Chondrocyte (in vitro differentiated cells): ENCODE measurements at regions not wholly inside any gene's neighbourhood (a gene's known extent, or its start where the extent isn't known, plus 50 kb on each side); places are given as distances from the start of the nearest gene placed in this dataset.
"Not testable (repeated sequence)": the region's sequence is repeated elsewhere in the genome, so short reads cannot be mapped to it uniquely, and the experiment has no call there.

ENCODE experiments used
- DNase-seq: peaks from one replicate; pipeline ENCODE4 v3.0.0; 2021; ENCODE audit warnings: mixed read lengths, low spot score
- H3K27ac Mint-ChIP-seq: one replicate; pipeline ENCODE4 v1.8.0; 2021; ENCODE audit warnings: mild to moderate bottlenecking, moderate library complexity, mixed read lengths; ENCODE audit not compliant: unreplicated experiment
- H3K27me3 Mint-ChIP-seq: 2 replicates; pipeline ENCODE4 v1.8.0; 2021; ENCODE audit warnings: low read depth, mixed read lengths
- H3K36me3 Mint-ChIP-seq: 2 replicates; pipeline ENCODE4 v1.8.0; 2021; ENCODE audit warnings: low read depth, mixed read lengths
- H3K4me1 Mint-ChIP-seq: 2 replicates; pipeline ENCODE4 v1.8.0; 2021; ENCODE audit warnings: low read depth, mild to moderate bottlenecking, mixed read lengths
- H3K4me3 Mint-ChIP-seq: one replicate; pipeline ENCODE4 v1.8.0; 2021; ENCODE audit warnings: mild to moderate bottlenecking, moderate library complexity, mixed read lengths; ENCODE audit not compliant: unreplicated experiment
- H3K9me3 Mint-ChIP-seq: 2 replicates; pipeline ENCODE4 v1.8.0; 2021; ENCODE audit warnings: low read depth, mixed read lengths
- CTCF ChIP-seq: fragments of 200-600 bp; sonication (generic); IDR thresholded peaks from 2 replicates; pipeline ENCODE4 v1.5.0; 2021; ENCODE audit warnings: antibody characterized with exemption, mild to moderate bottlenecking, moderate library complexity

DNA sequence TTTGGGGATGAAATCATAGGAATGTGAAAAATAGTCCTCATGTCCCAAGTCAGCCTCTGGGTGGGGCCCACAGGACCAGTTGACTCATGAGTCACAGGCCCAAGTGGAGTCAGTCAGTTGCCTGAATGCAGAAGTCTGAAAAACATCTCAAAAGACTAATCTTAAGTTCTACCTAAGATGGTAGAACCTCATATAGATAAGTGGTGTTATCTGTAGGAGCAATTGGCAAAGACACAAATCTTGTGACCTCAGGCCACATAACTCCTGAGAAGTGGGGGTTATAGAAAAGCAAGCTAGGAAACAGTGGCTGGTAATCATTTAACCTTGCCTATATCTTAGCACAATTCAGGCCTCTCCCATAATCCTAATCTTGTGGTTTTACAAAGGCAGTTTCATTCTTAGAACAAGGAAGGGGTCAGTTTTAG is 257.1 kb upstream of the SPOPL start:
- H3K27ac Mint-ChIP-seq, result no peak overlapping the region
- no peak for DNase-seq
- H3K9me3 Mint-ChIP-seq, result no peaks in the 10 kb centered on the region

GRCh38 chr2:138245310-138245709 is 256.3 kb upstream of the SPOPL start:
- H3K4me1 Mint-ChIP-seq, result peaks cover 35% of the 10 kb centered on the region

More for the DNA sequence above, 257.1 kb upstream of the SPOPL start:
- H3K4me3 Mint-ChIP-seq, result no peak overlapping the region
- H3K27me3 Mint-ChIP-seq, result peaks cover 4% of the 10 kb centered on the region
- H3K36me3 Mint-ChIP-seq, result no peaks in the 10 kb centered on the region
- peaks cover 43% of the 10 kb centered on the region for H3K4me1 Mint-ChIP-seq
- no peak for TF ChIP-seq CTCF

DNA sequence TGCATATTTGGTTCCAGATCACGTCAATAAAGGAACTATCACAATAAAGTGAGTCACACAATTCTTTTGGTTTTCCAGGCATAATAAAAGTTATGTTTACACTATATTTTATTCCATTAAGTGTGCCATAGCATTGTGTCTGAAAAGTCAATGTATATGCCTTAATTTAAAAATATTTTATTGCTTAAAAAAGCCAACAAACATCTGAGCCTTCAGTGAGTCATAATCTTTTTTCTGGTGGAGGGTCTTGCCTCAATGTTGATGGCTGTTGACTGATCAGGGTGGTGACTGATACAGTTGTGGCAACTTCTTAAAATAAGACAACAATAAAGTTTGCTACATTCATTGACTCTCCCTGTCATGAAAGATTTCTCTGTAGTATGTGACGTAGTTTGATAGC is 254.3 kb upstream of the SPOPL start:
- H3K27ac Mint-ChIP-seq, result no peak overlapping the region
- DNase-seq, result no peak
- H3K36me3 Mint-ChIP-seq, result no peaks in the 10 kb centered on the region
- H3K27me3 Mint-ChIP-seq, result peaks cover 5% of the 10 kb centered on the region
- no peak for TF ChIP-seq CTCF
- H3K9me3 Mint-ChIP-seq, result no peaks in the 10 kb centered on the region
- peaks cover 25% of the 10 kb centered on the region for H3K4me1 Mint-ChIP-seq
- H3K4me3 Mint-ChIP-seq, result no peak overlapping the region

More at GRCh38 chr2:138245310-138245709, 256.3 kb upstream of the SPOPL start:
- H3K36me3 Mint-ChIP-seq, result no peaks in the 10 kb centered on the region
- TF ChIP-seq CTCF, result no peak
- H3K9me3 Mint-ChIP-seq, result no peaks in the 10 kb centered on the region
- H3K27me3 Mint-ChIP-seq, result peaks cover 4% of the 10 kb centered on the region
- no peak for DNase-seq
- H3K27ac Mint-ChIP-seq, result no peak overlapping the region
- H3K4me3 Mint-ChIP-seq, result no peak overlapping the region

DNA sequence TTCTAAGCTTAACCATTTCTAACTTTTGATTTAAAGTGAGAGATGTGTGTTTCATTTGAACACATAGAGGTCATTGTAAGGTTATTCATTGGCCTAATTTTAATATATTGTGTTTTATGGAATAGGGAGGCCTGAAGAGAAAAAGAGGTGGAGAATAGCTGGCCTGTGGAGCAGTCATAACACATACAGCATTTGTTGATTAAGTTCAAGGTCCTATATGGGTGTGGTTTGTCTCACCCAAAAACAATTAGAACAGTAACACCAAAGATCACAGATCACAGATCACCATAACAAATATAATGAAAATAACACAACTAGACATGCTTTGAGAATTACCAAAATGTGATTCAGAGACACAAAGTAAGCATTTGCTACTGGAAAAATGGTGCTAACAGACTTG is 252.4 kb upstream of the SPOPL start:
- no peak overlapping the region for H3K27ac Mint-ChIP-seq
- DNase-seq, result no peak
- peaks cover 15% of the 10 kb centered on the region for H3K4me1 Mint-ChIP-seq
- no peaks in the 10 kb centered on the region for H3K36me3 Mint-ChIP-seq
- no peak overlapping the region for H3K4me3 Mint-ChIP-seq
- peaks cover 9% of the 10 kb centered on the region for H3K27me3 Mint-ChIP-seq
- H3K9me3 Mint-ChIP-seq, result peaks cover under 1% of the 10 kb centered on the region
- TF ChIP-seq CTCF, result no peak

DNA sequence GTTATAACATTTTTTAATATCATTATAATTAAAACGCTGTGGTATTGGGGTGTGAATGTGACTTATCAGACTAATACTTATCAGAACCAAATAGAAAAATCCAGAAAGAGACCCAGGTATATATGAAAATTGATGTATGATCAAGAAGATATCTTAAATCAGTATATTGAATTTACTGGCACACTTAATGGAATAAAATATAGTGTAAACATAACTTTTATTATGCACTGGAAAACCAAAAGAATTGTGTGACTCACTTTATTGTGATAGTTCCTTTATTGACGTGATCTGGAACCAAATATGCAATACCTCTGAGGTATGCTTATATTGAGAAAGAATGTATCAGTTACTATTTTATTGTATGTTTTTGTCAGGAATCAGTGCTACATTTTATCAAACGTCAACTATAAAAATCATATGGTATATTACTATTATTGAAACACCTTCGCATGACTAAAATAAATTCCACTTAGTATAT is 250.7 kb upstream of the SPOPL start:
- not testable (repeated sequence) for H3K9me3 Mint-ChIP-seq, H3K36me3 Mint-ChIP-seq, H3K4me1 Mint-ChIP-seq

GRCh38 chr2:138252587-138252986 is 249.0 kb upstream of the SPOPL start:
- TF ChIP-seq CTCF, result no peak
- no peak for DNase-seq
- Mint-ChIP-seq H3K9me3 (peaks cover 6% of the 10 kb centered on the region), H3K27ac (no peak overlapping the region), H3K27me3 (peaks cover 16% of the 10 kb centered on the region), H3K4me3 (no peak overlapping the region), H3K4me1 (peaks cover 3% of the 10 kb centered on the region), H3K36me3 (peaks cover 6% of the 10 kb centered on the region)

More for the DNA sequence above, 250.7 kb upstream of the SPOPL start:
- not testable (repeated sequence) for H3K27ac Mint-ChIP-seq, DNase-seq, H3K4me3 Mint-ChIP-seq
- H3K27me3 Mint-ChIP-seq, result peaks cover 13% of the 10 kb centered on the region
